Esophagus squamous epithelium (tissue), 4 donors: ENCODE measurements at regions not wholly inside any gene's neighbourhood (a gene's known extent, or its start where the extent isn't known, plus 50 kb on each side); places are given as distances from the start of the nearest gene placed in this dataset.

Experiments
- POLR2A ChIP-seq, 4 donors: fragments of 450-650 bp; IDR thresholded peaks; one replicate each; pipeline ENCODE4 v1.6.1; 2017; ENCODE audit warnings: antibody characterized with exemption in 4 of 4, mild to moderate bottlenecking in 4 of 4, moderate library complexity in 3 of 4
- TF ChIP-seq, protein P1 (sequence below), 6 experiments: fragments of 450-650 bp in 4 of 6; fragments of 200-600 bp in 2 of 6; sonication (generic) in 2 of 6; IDR thresholded peaks; one replicate each; pipeline ENCODE4 v1.5.1; 2016 to 2019; ENCODE audit warnings: antibody characterized with exemption in 6 of 6, mild to moderate bottlenecking in 4 of 6, moderate library complexity in 4 of 6

GRCh38 chrX:4320436-4320947 lies 607.0 kb upstream of the PRKX start:
- TF ChIP-seq, protein P1, sequence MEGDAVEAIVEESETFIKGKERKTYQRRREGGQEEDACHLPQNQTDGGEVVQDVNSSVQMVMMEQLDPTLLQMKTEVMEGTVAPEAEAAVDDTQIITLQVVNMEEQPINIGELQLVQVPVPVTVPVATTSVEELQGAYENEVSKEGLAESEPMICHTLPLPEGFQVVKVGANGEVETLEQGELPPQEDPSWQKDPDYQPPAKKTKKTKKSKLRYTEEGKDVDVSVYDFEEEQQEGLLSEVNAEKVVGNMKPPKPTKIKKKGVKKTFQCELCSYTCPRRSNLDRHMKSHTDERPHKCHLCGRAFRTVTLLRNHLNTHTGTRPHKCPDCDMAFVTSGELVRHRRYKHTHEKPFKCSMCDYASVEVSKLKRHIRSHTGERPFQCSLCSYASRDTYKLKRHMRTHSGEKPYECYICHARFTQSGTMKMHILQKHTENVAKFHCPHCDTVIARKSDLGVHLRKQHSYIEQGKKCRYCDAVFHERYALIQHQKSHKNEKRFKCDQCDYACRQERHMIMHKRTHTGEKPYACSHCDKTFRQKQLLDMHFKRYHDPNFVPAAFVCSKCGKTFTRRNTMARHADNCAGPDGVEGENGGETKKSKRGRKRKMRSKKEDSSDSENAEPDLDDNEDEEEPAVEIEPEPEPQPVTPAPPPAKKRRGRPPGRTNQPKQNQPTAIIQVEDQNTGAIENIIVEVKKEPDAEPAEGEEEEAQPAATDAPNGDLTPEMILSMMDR (IDR thresholded peaks at IDR 0.05): no peak
- no peak for TF ChIP-seq POLR2A (IDR thresholded peaks at IDR 0.05)
